Hypothalamus (tissue), 51 donors: ENCODE measurements at regions not wholly inside any gene's neighbourhood (a gene's known extent, or its start where the extent isn't known, plus 50 kb on each side); places are given as distances from the start of the nearest gene placed in this dataset.
"Not testable (repeated sequence)": the region's sequence is repeated elsewhere in the genome, so short reads cannot be mapped to it uniquely, and the experiment has no call there.

Experiments used
- DNase-seq, 51 donors: peaks; one replicate each; lab custom pipeline; 2025; lab: John Stamatoyannopoulos, UW

- no peak for DNase-seq
These were observed 184.1 kb upstream of the HS6ST1 start for GRCh38 chr2:128502638-128503246.

DNA sequence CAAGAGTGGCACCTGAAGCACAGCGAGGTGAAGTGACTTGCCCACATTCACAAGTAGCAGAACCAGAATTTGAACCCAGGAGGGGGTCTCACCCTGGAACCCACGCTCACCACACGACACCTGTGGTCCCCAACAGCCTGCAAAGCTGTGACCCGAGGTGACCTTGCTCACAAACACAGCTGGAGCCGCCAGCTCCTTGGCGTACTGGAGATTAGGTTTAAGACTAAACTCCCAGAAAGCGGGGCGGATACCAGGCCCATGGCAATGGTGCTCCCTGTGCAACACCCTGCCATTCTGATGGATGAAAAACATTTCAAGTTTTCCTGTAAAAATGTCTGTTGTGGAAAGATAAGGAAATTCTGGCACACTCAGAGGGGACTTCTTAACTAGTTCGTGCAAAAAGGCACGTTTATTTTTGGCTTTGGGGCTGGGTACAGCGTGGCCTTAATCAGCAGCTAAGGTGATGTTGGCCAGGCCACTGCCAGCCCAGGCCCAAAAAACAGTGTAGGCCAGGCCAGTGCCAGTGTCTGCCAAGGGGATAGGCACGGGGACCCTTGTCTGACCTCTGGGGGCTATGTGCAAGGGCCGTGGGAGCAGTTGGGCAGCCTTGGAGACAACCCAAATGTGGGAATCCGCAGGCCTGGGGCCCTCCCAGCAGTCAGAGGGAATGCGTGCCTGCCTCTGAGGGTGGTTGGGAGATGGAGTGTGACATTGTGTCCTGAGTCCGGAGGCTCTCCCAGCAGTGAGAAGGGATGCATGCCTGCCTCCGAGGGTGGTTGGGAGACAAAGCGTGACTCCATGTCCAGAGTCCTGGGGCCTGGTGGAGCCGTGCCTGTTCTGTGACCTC is 185.0 kb upstream of the HS6ST1 start:
- no peak for DNase-seq

- no peak for DNase-seq
These were observed 185.8 kb upstream of the HS6ST1 start for GRCh38 chr2:128504246-128505149.

DNA sequence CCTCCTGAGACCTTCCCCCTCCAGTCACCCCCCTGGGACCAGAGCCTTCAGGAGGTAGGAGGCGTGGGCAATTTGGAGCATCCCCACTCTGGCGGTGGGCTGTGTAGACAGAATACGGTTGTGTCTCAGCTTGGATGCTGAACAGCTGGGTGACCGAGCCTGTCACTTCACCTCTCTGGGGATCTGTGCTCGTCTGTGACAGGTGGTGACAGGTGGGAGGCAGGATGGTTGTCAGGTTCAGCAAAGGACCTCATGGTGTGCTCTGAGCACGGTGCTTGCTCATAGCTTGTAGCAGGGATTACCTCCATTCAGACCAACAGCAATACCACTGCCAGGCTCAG is 186.5 kb upstream of the HS6ST1 start:
- no peak for DNase-seq

DNA sequence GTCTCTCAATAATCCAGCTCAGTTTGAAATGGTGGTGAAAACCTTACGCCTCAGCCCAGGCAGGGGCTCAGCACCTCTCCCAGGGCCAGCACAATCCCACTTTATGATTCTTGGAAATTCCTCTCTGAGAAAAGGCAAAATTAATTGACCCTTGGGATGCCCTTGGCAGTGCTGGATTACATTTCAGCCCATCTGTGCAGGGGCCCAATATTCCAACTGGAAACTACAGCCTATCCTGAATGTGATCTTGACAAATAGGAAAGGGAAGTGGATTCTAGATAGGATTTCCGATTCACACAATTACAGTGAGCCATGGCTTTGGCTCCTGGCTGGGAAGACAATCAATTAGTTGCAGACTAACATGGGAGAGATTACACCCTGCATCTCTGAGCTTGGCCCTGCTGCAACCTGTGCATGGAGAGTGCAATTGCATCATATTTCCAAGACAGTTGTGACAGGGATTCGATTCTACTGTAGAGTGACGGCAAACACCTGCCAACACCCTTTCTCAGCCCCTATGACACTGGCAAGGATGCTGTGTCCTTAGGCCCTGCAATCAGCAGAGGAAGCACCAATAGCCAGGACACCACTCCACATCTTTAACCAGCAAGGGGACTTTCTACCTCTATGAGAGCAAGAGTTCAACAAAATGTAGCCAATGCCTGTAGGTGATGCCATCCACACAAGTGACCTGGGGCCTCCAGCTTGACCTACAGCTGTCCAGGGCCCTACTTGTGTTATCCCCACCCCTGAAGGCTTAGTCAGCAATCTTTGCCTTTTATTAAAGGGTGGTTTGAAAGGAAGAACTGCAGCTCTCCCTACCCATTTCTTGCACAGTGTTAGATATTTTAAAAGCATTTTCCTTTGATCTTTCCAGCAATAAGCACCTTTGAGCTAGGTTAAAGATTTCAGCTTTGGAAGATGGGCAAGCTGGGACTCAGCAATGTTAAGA is 187.2 kb upstream of the HS6ST1 start:
- no peak for DNase-seq

GRCh38 chr2:128506534-128506933 is 187.9 kb upstream of the HS6ST1 start:
- DNase-seq, result no peak

GRCh38 chr2:128510701-128511397 is 192.2 kb upstream of the HS6ST1 start:
- no peak for DNase-seq

- DNase-seq, result no peak
These were observed 193.2 kb upstream of the HS6ST1 start for GRCh38 chr2:128511731-128512378.

- no peak for DNase-seq
These were observed 193.9 kb upstream of the HS6ST1 start for GRCh38 chr2:128512379-128513115.

- no peak for DNase-seq
These were observed 194.7 kb upstream of the HS6ST1 start for GRCh38 chr2:128513116-128513960.

- DNase-seq, result peak in 4 of 51 donors; percentile 13 to 26 (median 14)
These were observed 195.3 kb upstream of the HS6ST1 start for GRCh38 chr2:128513961-128514283.

DNA sequence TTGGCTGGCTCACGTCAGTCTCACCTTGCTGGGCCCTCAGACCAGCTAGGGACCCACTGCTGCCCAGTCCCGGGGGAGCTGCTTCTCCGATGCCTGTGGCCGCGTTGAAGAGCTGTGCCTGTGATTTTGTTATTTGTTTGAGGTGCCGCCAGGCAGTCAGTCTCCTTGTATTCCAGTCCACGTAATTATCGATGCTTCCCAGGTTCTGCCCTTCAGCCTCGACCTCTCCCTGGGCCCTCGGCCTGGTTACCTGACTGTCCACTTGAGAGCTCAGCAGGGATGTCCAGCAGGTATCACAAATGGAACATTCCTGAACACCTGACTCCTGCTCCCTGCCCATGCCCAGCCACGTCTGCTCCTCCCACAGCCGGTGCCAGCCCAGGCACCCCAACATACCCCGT is 195.9 kb upstream of the HS6ST1 start:
- DNase-seq, result no peak

GRCh38 chr2:128516938-128517337 is 198.3 kb upstream of the HS6ST1 start:
- no peak for DNase-seq

DNA sequence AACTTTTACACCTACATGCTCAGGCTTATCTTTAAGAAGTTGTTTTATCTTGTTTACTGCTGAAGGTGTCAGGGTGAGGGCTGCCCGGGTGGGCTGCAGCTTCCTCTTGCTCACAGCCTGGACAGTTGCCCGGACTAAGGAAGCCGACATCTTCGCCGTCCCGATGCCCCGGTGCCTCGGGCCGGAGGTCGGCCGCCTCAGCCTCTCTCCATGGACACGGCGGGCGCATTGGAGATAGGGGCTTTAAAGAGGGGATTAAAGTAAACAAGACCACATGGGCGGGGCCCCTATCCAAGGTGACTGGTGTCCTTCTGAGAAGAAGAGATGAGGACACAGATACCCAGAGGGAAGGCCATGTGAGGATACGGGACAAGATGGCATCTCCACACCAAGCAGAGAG is 200.4 kb upstream of the HS6ST1 start:
- DNase-seq, result not testable (repeated sequence)

DNA sequence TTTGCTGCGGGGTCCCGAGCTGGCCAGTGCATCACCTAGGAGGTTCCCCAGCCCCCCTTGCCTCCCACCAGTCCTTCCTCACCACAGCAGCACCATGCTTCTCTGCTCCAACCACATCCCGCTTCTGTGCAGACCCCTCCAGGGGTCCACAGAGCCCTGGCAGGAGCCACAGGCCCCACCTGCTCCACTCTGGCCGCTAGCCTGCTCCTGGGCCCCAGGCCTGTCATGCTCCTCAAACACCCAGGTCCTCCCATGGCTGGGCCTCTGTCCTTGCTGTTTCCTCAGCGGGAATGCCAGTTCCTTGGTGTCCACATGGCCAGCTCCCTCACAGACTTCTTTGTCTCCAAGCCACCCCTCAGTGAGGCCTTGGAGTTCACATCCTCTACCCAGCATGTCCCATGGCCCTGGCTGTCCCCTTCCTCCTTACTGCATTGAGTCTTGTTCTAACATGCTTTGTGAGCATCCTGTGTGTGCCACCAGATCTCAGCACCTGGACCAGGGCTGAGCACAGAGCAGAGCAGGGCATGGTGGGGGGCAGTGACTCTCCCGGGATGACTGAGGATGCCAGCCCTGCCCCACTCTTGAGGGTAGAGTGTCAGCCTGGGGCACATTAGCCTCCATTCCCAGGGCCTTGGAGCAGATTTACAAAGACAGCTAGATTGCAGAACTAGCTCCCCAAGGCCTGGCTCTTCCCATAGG is 201.0 kb upstream of the HS6ST1 start:
- DNase-seq, result no peak

GRCh38 chr2:128520340-128520739 is 201.7 kb upstream of the HS6ST1 start:
- DNase-seq, result no peak

- DNase-seq, result no peak
These were observed 202.1 kb upstream of the HS6ST1 start for GRCh38 chr2:128520791-128521190.
